HL-60 (cell line): ENCODE measurements at regions not wholly inside any gene's neighbourhood (a gene's known extent, or its start where the extent isn't known, plus 50 kb on each side); places are given as distances from the start of the nearest gene placed in this dataset.

Experiments
- CTCF ChIP-seq: IDR thresholded peaks from one replicate; pipeline ENCODE4 v1.5.1; 2011; ENCODE audit warnings: low read length, control low read depth, inconsistent platforms; ENCODE audit not compliant: insufficient read depth
- GABPA ChIP-seq: IDR thresholded peaks from 2 replicates; pipeline ENCODE4 v1.6.1; 2012; ENCODE audit warnings: low read depth

DNA sequence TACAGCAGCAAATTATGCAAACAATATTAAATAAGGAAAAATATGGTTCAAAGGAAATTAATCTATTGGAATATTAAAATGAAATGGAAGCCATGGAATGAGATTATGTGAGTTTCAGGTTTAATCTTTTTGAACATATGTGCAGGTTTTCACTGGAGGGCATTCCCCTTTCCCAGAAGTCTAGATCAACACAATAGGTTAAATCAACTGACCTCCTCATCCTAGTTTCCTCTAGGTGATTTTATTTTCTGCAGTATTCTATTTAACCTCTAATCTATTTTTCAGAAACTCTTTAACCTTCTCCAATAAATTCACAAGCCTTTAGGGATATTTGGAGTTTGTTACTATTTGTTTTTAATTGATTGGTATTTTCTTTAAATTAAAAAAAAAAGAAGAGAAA lies 2657.6 kb upstream of the PCDH20 start:
- TF ChIP-seq CTCF: no peak
- TF ChIP-seq GABPA: no peak
